ENCODE measurements at regions not wholly inside any gene's neighbourhood (a gene's known extent, or its start where the extent isn't known, plus 50 kb on each side); places are given as distances from the start of the nearest gene placed in this dataset.

GRCh38 chr16:52002026-52002425 lies 544.9 kb downstream of the TOX3 start:
- TF ChIP-seq, protein P1, sequence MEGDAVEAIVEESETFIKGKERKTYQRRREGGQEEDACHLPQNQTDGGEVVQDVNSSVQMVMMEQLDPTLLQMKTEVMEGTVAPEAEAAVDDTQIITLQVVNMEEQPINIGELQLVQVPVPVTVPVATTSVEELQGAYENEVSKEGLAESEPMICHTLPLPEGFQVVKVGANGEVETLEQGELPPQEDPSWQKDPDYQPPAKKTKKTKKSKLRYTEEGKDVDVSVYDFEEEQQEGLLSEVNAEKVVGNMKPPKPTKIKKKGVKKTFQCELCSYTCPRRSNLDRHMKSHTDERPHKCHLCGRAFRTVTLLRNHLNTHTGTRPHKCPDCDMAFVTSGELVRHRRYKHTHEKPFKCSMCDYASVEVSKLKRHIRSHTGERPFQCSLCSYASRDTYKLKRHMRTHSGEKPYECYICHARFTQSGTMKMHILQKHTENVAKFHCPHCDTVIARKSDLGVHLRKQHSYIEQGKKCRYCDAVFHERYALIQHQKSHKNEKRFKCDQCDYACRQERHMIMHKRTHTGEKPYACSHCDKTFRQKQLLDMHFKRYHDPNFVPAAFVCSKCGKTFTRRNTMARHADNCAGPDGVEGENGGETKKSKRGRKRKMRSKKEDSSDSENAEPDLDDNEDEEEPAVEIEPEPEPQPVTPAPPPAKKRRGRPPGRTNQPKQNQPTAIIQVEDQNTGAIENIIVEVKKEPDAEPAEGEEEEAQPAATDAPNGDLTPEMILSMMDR (IDR thresholded peaks at IDR 0.05), result no peak
- no peak for TF ChIP-seq POLR2A (IDR thresholded peaks at IDR 0.05)

All from vagina (tissue), 2 donors.